Spleen (tissue), 7 donors: ENCODE measurements at regions not wholly inside any gene's neighbourhood (a gene's known extent, or its start where the extent isn't known, plus 50 kb on each side); places are given as distances from the start of the nearest gene placed in this dataset.
"Not testable (repeated sequence)": the region's sequence is repeated elsewhere in the genome, so short reads cannot be mapped to it uniquely, and the experiment has no call there.

Source experiments
- CTCF ChIP-seq, 11 experiments: fragments of 200-600 bp in 7 of 11; fragments of 450-650 bp in 4 of 11; sonication (generic) in 4 of 11; IDR thresholded peaks in 8 of 11; conservative IDR thresholded peaks in 3 of 11; 1 replicate in 7 of 11; 2 replicates in 4 of 11; pipeline versions ENCODE4 v1.4.0 to v1.8.0; 2016 to 2021; ENCODE audit warnings: antibody characterized with exemption in 11 of 11, inconsistent platforms in 4 of 11, mild to moderate bottlenecking in 1 of 11
- POLR2A ChIP-seq, 3 donors: fragments of 450-650 bp; IDR thresholded peaks; one replicate each; pipeline ENCODE4 v1.5.1; 2017; ENCODE audit warnings: antibody characterized with exemption in 3 of 3, mild to moderate bottlenecking in 1 of 3
- POLR2AphosphoS5 ChIP-seq, 3 donors: sonication (generic); formaldehyde crosslinking; IDR thresholded peaks; one replicate each; pipeline ENCODE4 v1.5.1; 2017; ENCODE audit warnings: antibody characterized with exemption in 3 of 3
- donor health status: DM: no; HTN: no; CAD: no; lungs with moderate emphysema.
- donor health status: DM: no; HTN: no; CAD: no.
- donor health status: DM: no; HTN: no; CAD: no.

- TF ChIP-seq CTCF (IDR thresholded peaks at IDR 0.05 in 8 of 11, conservative IDR thresholded peaks at IDR 0.05 in 3 of 11) = peak in 2 of 11 experiments; percentile 13 to 38
- not testable (repeated sequence) for TF ChIP-seq POLR2AphosphoS5, POLR2A (IDR thresholded peaks at IDR 0.05)
These were observed 58.9 kb downstream of the GOLGA6L7 start for GRCh38 chr15:28789401-28790114.
